ENCODE measurements at regions not wholly inside any gene's neighbourhood (a gene's known extent, or its start where the extent isn't known, plus 50 kb on each side); places are given as distances from the start of the nearest gene placed in this dataset.

GRCh38 chr13:74450525-74450845 is 316.3 kb upstream of the KLF12 start:
- no peak for DNase-seq

- DNase-seq = no peak
Measured at GRCh38 chr13:74449811-74450524, 315.8 kb upstream of the KLF12 start.

DNA sequence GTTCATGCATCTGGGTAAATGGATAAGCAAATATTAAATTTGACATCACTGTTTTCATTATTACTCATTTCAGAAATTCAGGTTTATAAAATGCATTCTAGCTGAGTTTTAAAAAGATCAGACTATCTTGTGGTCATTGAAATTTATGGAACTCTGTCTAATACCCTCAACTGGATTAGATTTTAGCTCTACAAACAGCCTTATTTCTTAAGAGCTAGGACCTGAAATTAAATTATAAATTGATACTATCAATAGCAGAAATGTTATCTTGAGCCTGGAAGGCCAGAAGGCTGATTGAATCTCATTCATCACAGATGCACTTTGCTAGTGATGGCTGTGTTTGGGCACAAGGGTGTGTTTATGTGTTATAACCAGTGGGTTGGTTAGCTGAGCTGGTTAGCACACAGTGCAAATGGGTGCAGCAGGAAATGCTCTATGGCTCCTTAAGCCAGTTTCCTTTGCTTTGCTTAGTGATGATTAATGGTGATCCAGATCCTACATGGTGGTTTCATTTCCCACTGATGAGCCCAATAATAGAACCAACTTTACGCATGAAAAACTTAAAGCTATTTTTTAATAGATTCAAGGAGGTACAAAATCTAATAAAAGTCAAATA is 310.8 kb upstream of the KLF12 start:
- no peak for DNase-seq

- no peak for DNase-seq
Measured at GRCh38 chr13:74444161-74444571, 310.0 kb upstream of the KLF12 start.

DNA sequence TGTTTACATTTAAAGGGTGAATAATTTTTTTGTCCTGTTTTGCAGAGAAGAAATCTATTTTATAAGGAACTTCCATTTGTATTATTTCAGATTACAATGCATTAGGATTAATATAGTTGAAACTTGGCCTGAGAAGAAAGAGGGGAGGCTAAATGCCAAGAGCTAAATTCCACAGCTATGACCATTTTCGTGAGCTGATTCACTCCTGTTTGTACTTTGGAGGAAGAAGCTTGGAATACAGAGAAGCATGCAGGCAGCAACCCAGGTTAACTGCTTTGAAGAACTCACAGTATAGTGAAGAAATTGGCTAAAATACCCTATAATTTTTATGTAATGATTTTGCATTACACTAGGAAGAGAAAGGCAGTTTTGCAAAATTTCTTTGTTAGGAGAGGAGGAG is 309.4 kb upstream of the KLF12 start:
- no peak for DNase-seq

DNA sequence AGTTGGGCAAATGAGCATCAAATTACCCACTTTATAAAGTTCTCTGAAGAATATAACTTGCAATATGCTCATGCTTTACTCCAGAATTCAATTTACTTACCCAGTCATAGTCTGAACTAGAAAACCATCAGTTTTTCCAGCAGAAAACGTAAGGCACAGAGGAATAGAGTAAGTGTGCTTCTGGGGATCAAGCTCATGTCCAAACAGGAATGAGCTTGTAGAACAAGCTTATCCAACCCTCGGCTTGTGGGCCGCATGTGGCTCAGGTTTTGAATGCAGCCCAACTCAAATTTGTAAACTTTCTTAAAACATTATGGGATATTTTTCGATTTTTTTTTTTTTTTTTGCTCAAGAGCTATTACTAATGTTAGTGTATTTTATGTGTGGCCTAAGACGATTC is 308.5 kb upstream of the KLF12 start:
- no peak for DNase-seq

DNA sequence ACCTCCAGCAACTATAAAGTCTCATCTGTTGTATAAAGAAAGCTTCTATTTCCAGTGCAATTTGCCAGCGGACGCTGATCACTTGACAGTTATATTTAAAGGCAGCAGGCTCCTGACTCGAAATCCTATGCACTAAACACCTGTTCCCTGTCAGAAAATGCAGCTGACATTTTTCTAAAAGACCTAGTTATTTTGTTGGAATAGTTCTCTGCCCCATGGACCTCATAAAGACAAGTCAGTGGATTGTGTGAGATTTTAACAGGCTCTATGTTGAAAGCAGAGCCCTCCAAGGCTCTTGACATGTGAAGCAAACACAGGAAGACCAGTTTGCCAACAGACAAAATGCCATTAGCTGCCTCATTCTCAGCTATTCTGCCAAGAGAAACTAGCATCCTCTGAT is 304.7 kb upstream of the KLF12 start:
- DNase-seq = no peak

GRCh38 chr13:74434782-74435181 is 300.6 kb upstream of the KLF12 start:
- no peak for DNase-seq

DNA sequence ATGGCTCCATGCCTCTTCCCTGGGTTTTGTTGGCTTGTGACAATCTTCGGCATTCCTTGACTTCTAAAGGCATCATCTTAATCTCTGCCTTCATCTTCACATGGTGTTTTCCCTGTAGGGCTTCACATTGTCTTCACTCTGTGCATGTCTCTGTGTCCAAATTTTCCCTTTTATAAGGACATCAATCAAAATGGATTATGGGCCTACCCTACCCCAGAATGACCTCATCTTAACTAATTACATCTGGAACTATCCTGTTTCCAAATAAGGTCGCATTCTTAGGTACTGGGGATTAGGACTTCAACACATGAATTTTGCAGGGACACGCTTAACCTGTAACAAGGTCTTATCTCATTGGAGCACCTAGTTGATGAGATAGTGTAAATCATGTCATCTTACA is 290.3 kb upstream of the KLF12 start:
- no peak for DNase-seq

DNA sequence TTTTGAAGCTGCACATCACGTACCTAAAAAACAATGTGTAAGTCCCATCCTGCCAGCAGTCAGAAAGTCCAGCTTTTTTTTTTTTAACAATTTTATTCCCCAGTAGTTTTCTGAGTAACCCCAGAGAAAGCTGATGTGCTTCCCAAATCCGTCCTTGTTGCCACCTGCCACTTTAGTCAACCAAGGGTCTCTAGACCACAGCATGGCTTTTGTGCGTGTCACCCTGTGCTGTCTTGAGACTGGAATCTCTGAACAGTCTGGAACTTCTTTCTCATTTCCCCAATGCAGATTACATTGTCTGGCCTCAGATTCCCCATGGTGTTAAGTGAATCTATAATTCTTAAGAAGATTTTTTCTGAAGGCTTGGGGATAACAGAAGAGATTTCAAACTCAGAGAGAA is 289.2 kb upstream of the KLF12 start:
- DNase-seq = no peak

GRCh38 chr13:74414458-74414857 is 280.3 kb upstream of the KLF12 start:
- DNase-seq = no peak

DNA sequence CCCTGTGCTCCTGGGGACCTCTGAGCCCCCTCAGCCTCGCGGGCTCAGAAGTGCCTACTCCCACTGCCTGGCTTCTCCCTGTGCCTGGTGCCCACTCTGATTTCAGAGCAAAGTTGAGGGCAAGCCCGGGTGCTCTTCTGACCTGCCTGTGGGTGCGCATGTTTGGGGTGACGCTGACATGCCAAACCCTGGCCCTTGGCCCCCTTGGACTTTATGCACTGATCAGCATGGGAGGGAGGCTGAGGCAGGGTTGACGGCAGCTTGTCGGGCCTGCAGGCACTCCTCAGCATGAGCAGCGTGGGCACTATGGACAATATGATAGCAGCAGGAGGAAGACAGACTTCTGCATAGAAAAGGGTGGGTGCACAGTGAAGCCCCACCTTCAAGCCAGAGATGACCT is 279.3 kb upstream of the KLF12 start:
- DNase-seq = no peak

- no peak for DNase-seq
Measured at GRCh38 chr13:74409551-74409950, 275.3 kb upstream of the KLF12 start.

DNA sequence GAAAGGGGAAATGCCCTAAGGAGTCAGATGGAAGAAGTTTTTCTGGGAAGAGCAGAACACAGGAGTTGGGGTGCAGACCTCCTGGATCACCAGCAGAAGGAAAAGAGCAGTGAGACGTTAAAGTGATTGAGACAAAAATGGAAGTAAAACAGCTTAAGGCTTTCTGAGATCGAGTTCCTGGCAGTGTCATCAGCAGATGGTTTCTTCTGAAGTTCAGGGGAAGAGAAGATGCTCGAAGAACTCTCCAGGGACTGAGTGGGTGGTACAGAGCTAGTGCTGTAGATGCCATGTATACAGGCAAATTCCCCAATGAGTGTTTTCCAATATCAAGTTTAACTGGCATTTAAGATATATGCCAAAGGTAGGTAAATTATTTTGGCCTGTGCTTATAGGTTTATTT is 272.2 kb upstream of the KLF12 start:
- no peak for DNase-seq

- DNase-seq = no peak
Measured at GRCh38 chr13:74398599-74398998, 264.4 kb upstream of the KLF12 start.

DNA sequence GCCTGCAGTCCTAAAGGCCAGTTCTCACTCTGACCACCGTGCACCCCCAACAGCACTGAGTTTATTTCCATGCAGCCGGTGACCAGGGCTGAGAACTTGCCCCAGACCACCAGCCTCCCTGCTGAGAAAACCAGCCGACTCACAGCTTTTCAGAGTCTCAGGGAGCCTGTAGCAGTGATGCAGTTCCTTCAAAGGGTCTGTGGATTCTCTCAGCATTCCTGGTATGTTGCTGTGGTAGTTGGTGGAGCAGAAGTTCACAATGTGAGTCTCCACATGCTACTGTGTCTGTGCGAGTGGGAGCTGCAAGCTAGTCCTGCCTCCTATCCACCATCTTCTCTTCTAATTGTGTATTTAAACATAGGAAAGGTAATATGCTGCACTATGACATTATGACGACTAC is 254.9 kb upstream of the KLF12 start:
- no peak for DNase-seq

- DNase-seq = no peak
Measured at GRCh38 chr13:74388626-74389025, 254.4 kb upstream of the KLF12 start.

- no peak for DNase-seq
Measured at GRCh38 chr13:74372511-74372910, 238.3 kb upstream of the KLF12 start.

- DNase-seq = no peak
Measured at GRCh38 chr13:74367193-74367592, 233.0 kb upstream of the KLF12 start.

- no peak for DNase-seq
Measured at GRCh38 chr13:74361274-74361673, 227.1 kb upstream of the KLF12 start.

- no peak for DNase-seq
Measured at GRCh38 chr13:74346960-74347359, 212.8 kb upstream of the KLF12 start.

- no peak for DNase-seq
Measured at GRCh38 chr13:74338341-74338740, 204.1 kb upstream of the KLF12 start.

- no peak for DNase-seq
Measured at GRCh38 chr13:74336546-74336945, 202.3 kb upstream of the KLF12 start.

DNA sequence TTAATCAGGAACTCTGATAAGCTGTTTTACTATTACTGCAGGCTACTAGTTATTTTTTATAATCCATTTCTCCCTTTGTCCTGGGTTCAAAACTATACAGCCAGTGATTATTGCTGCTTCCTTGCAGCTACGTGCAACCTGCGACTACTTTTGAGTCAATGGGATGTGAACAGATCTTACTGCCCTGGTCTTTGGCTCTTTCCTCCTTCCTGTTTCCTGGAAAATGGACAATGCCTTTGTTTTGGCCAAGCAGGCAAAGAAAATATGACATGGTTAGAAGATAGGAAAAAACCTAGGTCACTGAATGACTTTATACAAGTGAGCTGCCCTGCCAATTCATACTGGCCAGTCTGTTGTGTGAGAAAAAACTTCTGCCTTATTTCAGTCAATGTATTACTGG is 201.2 kb upstream of the KLF12 start:
- DNase-seq = no peak

GRCh38 chr13:74329962-74330361 is 195.8 kb upstream of the KLF12 start:
- DNase-seq = no peak
